GM12891 (cell line): ENCODE measurements at regions not wholly inside any gene's neighbourhood (a gene's known extent, or its start where the extent isn't known, plus 50 kb on each side); places are given as distances from the start of the nearest gene placed in this dataset.

ENCODE experiments used
- PAX5 ChIP-seq: IDR thresholded peaks from 2 replicates; pipeline ENCODE4 v1.6.1; 2011; ENCODE audit warnings: low read length, moderate library complexity, mild to moderate bottlenecking; ENCODE audit not compliant: insufficient read depth, severe bottlenecking
- POLR2A ChIP-seq: IDR thresholded peaks from 2 replicates; pipeline ENCODE4 v1.6.1; 2011; ENCODE audit warnings: low read depth, low read length, control low read depth
- POLR2AphosphoS5 ChIP-seq: IDR thresholded peaks from 2 replicates; pipeline ENCODE4 v1.6.1; 2011; ENCODE audit warnings: low read depth, low read length, control low read depth
- SPI1 ChIP-seq: IDR thresholded peaks from 2 replicates; pipeline ENCODE4 v1.6.1; 2011; ENCODE audit warnings: low read depth, low read length, control low read depth
- TAF1 ChIP-seq: IDR thresholded peaks from 2 replicates; pipeline ENCODE4 v1.6.1; 2011; ENCODE audit warnings: low read depth, low read length, control low read depth

- no peak for TF ChIP-seq POLR2AphosphoS5
- TF ChIP-seq SPI1, result no peak
- TF ChIP-seq POLR2A, result no peak
- TF ChIP-seq TAF1, result no peak
- no peak for TF ChIP-seq PAX5
Observed at GRCh38 chr5:106159616-106160015, 1511.1 kb downstream of the EFNA5 start.
